ENCODE measurements at regions not wholly inside any gene's neighbourhood (a gene's known extent, or its start where the extent isn't known, plus 50 kb on each side); places are given as distances from the start of the nearest gene placed in this dataset.

GRCh38 chr6:78435671-78436070, 431.7 kb upstream of the IRAK1BP1 start:
- no peak overlapping the region for H3K4me3 ChIP-seq (ENCODE audit: low read length)
- WGBS (ENCODE audit: insufficient coverage) = no CpG with 5 or more reads among the region's 2 CpGs
- no peaks in the 10 kb centered on the region for H3K36me3 ChIP-seq (ENCODE audit: control insufficient read depth, insufficient read depth, low read length)
- no peaks in the 10 kb centered on the region for H3K9me3 ChIP-seq (replicated peaks; ENCODE audit: control insufficient read depth, low read depth, low read length)
- no peak overlapping the region for H3K27ac ChIP-seq (ENCODE audit: low read length)
- no peaks in the 10 kb centered on the region for H3K27me3 ChIP-seq (ENCODE audit: control insufficient read depth, insufficient read depth, low read length)
- DNase-seq = no peak
- H3K4me1 ChIP-seq (ENCODE audit: control insufficient read depth, insufficient read depth, low read length) = no peaks in the 10 kb centered on the region

GRCh38 chr6:78436335-78436734, 431.0 kb upstream of the IRAK1BP1 start:
- Histone ChIP-seq H3K9me3 (replicated peaks; ENCODE audit: control insufficient read depth, low read depth, low read length) (no peaks in the 10 kb centered on the region), H3K36me3 (ENCODE audit: control insufficient read depth, insufficient read depth, low read length) (no peaks in the 10 kb centered on the region), H3K27me3 (ENCODE audit: control insufficient read depth, insufficient read depth, low read length) (no peaks in the 10 kb centered on the region), H3K4me3 (ENCODE audit: low read length) (no peak overlapping the region), H3K27ac (ENCODE audit: low read length) (no peak overlapping the region), H3K4me1 (ENCODE audit: control insufficient read depth, insufficient read depth, low read length) (no peaks in the 10 kb centered on the region)
- DNase-seq = no peak

- Histone ChIP-seq H3K4me3 (ENCODE audit: low read length) (no peak overlapping the region), H3K27ac (ENCODE audit: low read length) (no peak overlapping the region), H3K4me1 (ENCODE audit: control insufficient read depth, insufficient read depth, low read length) (no peaks in the 10 kb centered on the region), H3K9me3 (replicated peaks; ENCODE audit: control insufficient read depth, low read depth, low read length) (no peaks in the 10 kb centered on the region), H3K27me3 (ENCODE audit: control insufficient read depth, insufficient read depth, low read length) (no peaks in the 10 kb centered on the region), H3K36me3 (ENCODE audit: control insufficient read depth, insufficient read depth, low read length) (no peaks in the 10 kb centered on the region)
- WGBS (ENCODE audit: insufficient coverage) = no CpG with 5 or more reads among the region's 2 CpGs
- no peak for DNase-seq
Measured at GRCh38 chr6:78438135-78438534, 429.2 kb upstream of the IRAK1BP1 start.

- Histone ChIP-seq H3K27me3 (ENCODE audit: control insufficient read depth, insufficient read depth, low read length) (no peaks in the 10 kb centered on the region), H3K9me3 (replicated peaks; ENCODE audit: control insufficient read depth, low read depth, low read length) (no peaks in the 10 kb centered on the region), H3K4me1 (ENCODE audit: control insufficient read depth, insufficient read depth, low read length) (no peaks in the 10 kb centered on the region), H3K27ac (ENCODE audit: low read length) (no peak overlapping the region), H3K4me3 (ENCODE audit: low read length) (no peak overlapping the region), H3K36me3 (ENCODE audit: control insufficient read depth, insufficient read depth, low read length) (no peaks in the 10 kb centered on the region)
- no peak for DNase-seq
- no CpG with 5 or more reads among the region's 3 CpGs for WGBS (ENCODE audit: insufficient coverage)
Measured at GRCh38 chr6:78460711-78461110, 406.6 kb upstream of the IRAK1BP1 start.

- DNase-seq = no peak
- Histone ChIP-seq H3K4me3 (ENCODE audit: low read length) (no peak overlapping the region), H3K27ac (ENCODE audit: low read length) (no peak overlapping the region), H3K36me3 (ENCODE audit: control insufficient read depth, insufficient read depth, low read length) (no peaks in the 10 kb centered on the region), H3K4me1 (ENCODE audit: control insufficient read depth, insufficient read depth, low read length) (no peaks in the 10 kb centered on the region), H3K27me3 (ENCODE audit: control insufficient read depth, insufficient read depth, low read length) (no peaks in the 10 kb centered on the region), H3K9me3 (replicated peaks; ENCODE audit: control insufficient read depth, low read depth, low read length) (no peaks in the 10 kb centered on the region)
- WGBS (ENCODE audit: insufficient coverage) = 91% methylated on average over 8 of the region's 10 CpGs
Measured at GRCh38 chr6:78462728-78463127, 404.6 kb upstream of the IRAK1BP1 start.

- WGBS (ENCODE audit: insufficient coverage) = 92% methylated on average over 2 of the region's 3 CpGs
- Histone ChIP-seq H3K27me3 (ENCODE audit: control insufficient read depth, insufficient read depth, low read length) (no peaks in the 10 kb centered on the region), H3K4me3 (ENCODE audit: low read length) (no peak overlapping the region), H3K4me1 (ENCODE audit: control insufficient read depth, insufficient read depth, low read length) (no peaks in the 10 kb centered on the region), H3K27ac (ENCODE audit: low read length) (no peak overlapping the region), H3K9me3 (replicated peaks; ENCODE audit: control insufficient read depth, low read depth, low read length) (no peaks in the 10 kb centered on the region), H3K36me3 (ENCODE audit: control insufficient read depth, insufficient read depth, low read length) (no peaks in the 10 kb centered on the region)
- no peak for DNase-seq
Measured at GRCh38 chr6:78465059-78465634, 402.2 kb upstream of the IRAK1BP1 start.

GRCh38 chr6:78476561-78476960, 390.8 kb upstream of the IRAK1BP1 start:
- no peaks in the 10 kb centered on the region for H3K27me3 ChIP-seq (ENCODE audit: control insufficient read depth, insufficient read depth, low read length)
- DNase-seq = no peak
- no peaks in the 10 kb centered on the region for H3K9me3 ChIP-seq (replicated peaks; ENCODE audit: control insufficient read depth, low read depth, low read length)
- H3K4me3 ChIP-seq (ENCODE audit: low read length) = no peak overlapping the region
- no peaks in the 10 kb centered on the region for H3K36me3 ChIP-seq (ENCODE audit: control insufficient read depth, insufficient read depth, low read length)
- H3K4me1 ChIP-seq (ENCODE audit: control insufficient read depth, insufficient read depth, low read length) = no peaks in the 10 kb centered on the region
- no peak overlapping the region for H3K27ac ChIP-seq (ENCODE audit: low read length)

GRCh38 chr6:78482801-78483552, 384.4 kb upstream of the IRAK1BP1 start:
- no CpG with 5 or more reads among the region's 4 CpGs for WGBS (ENCODE audit: insufficient coverage)
- Histone ChIP-seq H3K27me3 (ENCODE audit: control insufficient read depth, insufficient read depth, low read length) (no peaks in the 10 kb centered on the region), H3K9me3 (replicated peaks; ENCODE audit: control insufficient read depth, low read depth, low read length) (no peaks in the 10 kb centered on the region)

GRCh38 chr6:78483553-78484197, 383.7 kb upstream of the IRAK1BP1 start:
- H3K4me1 ChIP-seq (ENCODE audit: control insufficient read depth, insufficient read depth, low read length) = no peaks in the 10 kb centered on the region
- no peaks in the 10 kb centered on the region for H3K27me3 ChIP-seq (ENCODE audit: control insufficient read depth, insufficient read depth, low read length)
- no peak overlapping the region for H3K4me3 ChIP-seq (ENCODE audit: low read length)
- DNase-seq = no peak
- no peaks in the 10 kb centered on the region for H3K9me3 ChIP-seq (replicated peaks; ENCODE audit: control insufficient read depth, low read depth, low read length)
- no peaks in the 10 kb centered on the region for H3K36me3 ChIP-seq (ENCODE audit: control insufficient read depth, insufficient read depth, low read length)
- H3K27ac ChIP-seq (ENCODE audit: low read length) = no peak overlapping the region
- no CpG with 5 or more reads among the region's 2 CpGs for WGBS (ENCODE audit: insufficient coverage)

More at GRCh38 chr6:78482801-78483552, 384.4 kb upstream of the IRAK1BP1 start:
- H3K4me1 ChIP-seq (ENCODE audit: control insufficient read depth, insufficient read depth, low read length) = no peaks in the 10 kb centered on the region
- DNase-seq = no peak
- no peak overlapping the region for H3K4me3 ChIP-seq (ENCODE audit: low read length)
- H3K36me3 ChIP-seq (ENCODE audit: control insufficient read depth, insufficient read depth, low read length) = no peaks in the 10 kb centered on the region
- no peak overlapping the region for H3K27ac ChIP-seq (ENCODE audit: low read length)

- DNase-seq = no peak
- Histone ChIP-seq H3K4me3 (ENCODE audit: low read length) (no peak overlapping the region), H3K27ac (ENCODE audit: low read length) (no peak overlapping the region), H3K9me3 (replicated peaks; ENCODE audit: control insufficient read depth, low read depth, low read length) (no peaks in the 10 kb centered on the region), H3K36me3 (ENCODE audit: control insufficient read depth, insufficient read depth, low read length) (no peaks in the 10 kb centered on the region), H3K4me1 (ENCODE audit: control insufficient read depth, insufficient read depth, low read length) (no peaks in the 10 kb centered on the region), H3K27me3 (ENCODE audit: control insufficient read depth, insufficient read depth, low read length) (no peaks in the 10 kb centered on the region)
- no CpG with 5 or more reads among the region's 1 CpG for WGBS (ENCODE audit: insufficient coverage)
Measured at GRCh38 chr6:78484198-78485064, 382.9 kb upstream of the IRAK1BP1 start.
